ENCODE measurements at regions not wholly inside any gene's neighbourhood (a gene's known extent, or its start where the extent isn't known, plus 50 kb on each side); places are given as distances from the start of the nearest gene placed in this dataset.

- Mint-ChIP-seq H3K9me3 (no peaks in the 10 kb centered on the region), H3K4me1 (no peaks in the 10 kb centered on the region), H3K27ac (no peak overlapping the region), H3K36me3 (no peaks in the 10 kb centered on the region), H3K4me3 (no peak overlapping the region)
- DNase-seq (ENCODE audit: low spot score in 2 of 2) (no peak), ATAC-seq (no peak)
Observed at GRCh38 chr1:199759268-199759730, 268.2 kb upstream of the NR5A2 start.

GRCh38 chr1:199762572-199762971, 264.9 kb upstream of the NR5A2 start:
- Mint-ChIP-seq H3K4me3 (no peak overlapping the region), H3K4me1 (no peaks in the 10 kb centered on the region), H3K9me3 (peaks cover 7% of the 10 kb centered on the region), H3K27ac (no peak overlapping the region), H3K36me3 (no peaks in the 10 kb centered on the region)
- DNase-seq (ENCODE audit: low spot score in 2 of 2) = no peak
- no peak for ATAC-seq

GRCh38 chr1:199766218-199766792, 261.2 kb upstream of the NR5A2 start:
- Mint-ChIP-seq H3K9me3 (peaks cover 7% of the 10 kb centered on the region), H3K27ac (no peak overlapping the region), H3K4me3 (no peak overlapping the region), H3K36me3 (no peaks in the 10 kb centered on the region), H3K4me1 (no peaks in the 10 kb centered on the region)
- ATAC-seq = no peak
- no peak for DNase-seq (ENCODE audit: low spot score in 2 of 2)

GRCh38 chr1:199767700-199768099, 259.8 kb upstream of the NR5A2 start:
- no peak for DNase-seq (ENCODE audit: low spot score in 2 of 2)
- ATAC-seq = no peak
- no peaks in the 10 kb centered on the region for H3K36me3 Mint-ChIP-seq
- peaks cover 10% of the 10 kb centered on the region for H3K9me3 Mint-ChIP-seq
- no peaks in the 10 kb centered on the region for H3K4me1 Mint-ChIP-seq
- no peak overlapping the region for H3K27ac Mint-ChIP-seq
- no peak overlapping the region for H3K4me3 Mint-ChIP-seq

- no peak overlapping the region for H3K4me3 Mint-ChIP-seq
- no peak for ATAC-seq
- H3K36me3 Mint-ChIP-seq = no peaks in the 10 kb centered on the region
- no peaks in the 10 kb centered on the region for H3K4me1 Mint-ChIP-seq
- H3K27ac Mint-ChIP-seq = no peak overlapping the region
- H3K9me3 Mint-ChIP-seq = peaks cover 6% of the 10 kb centered on the region
- DNase-seq (ENCODE audit: low spot score in 2 of 2) = no peak
Observed at GRCh38 chr1:199774433-199775089, 252.9 kb upstream of the NR5A2 start.

- DNase-seq (ENCODE audit: low spot score in 2 of 2) (no peak), ATAC-seq (no peak)
- Mint-ChIP-seq H3K36me3 (no peaks in the 10 kb centered on the region), H3K4me1 (no peaks in the 10 kb centered on the region), H3K27ac (no peak overlapping the region), H3K9me3 (peaks cover 2% of the 10 kb centered on the region), H3K4me3 (no peak overlapping the region)
Observed at GRCh38 chr1:199776768-199777497, 250.6 kb upstream of the NR5A2 start.

GRCh38 chr1:199778324-199778955, 249.1 kb upstream of the NR5A2 start:
- no peak overlapping the region for H3K27ac Mint-ChIP-seq
- H3K4me1 Mint-ChIP-seq = no peaks in the 10 kb centered on the region
- no peak for ATAC-seq
- no peak for DNase-seq (ENCODE audit: low spot score in 2 of 2)
- H3K36me3 Mint-ChIP-seq = no peaks in the 10 kb centered on the region
- no peak overlapping the region for H3K4me3 Mint-ChIP-seq
- H3K9me3 Mint-ChIP-seq = peaks cover 2% of the 10 kb centered on the region

- DNase-seq (ENCODE audit: low spot score in 2 of 2) (no peak), ATAC-seq (no peak)
- no peak overlapping the region for H3K4me3 Mint-ChIP-seq
- H3K4me1 Mint-ChIP-seq = no peaks in the 10 kb centered on the region
- no peak overlapping the region for H3K27ac Mint-ChIP-seq
- H3K9me3 Mint-ChIP-seq = no peaks in the 10 kb centered on the region
- H3K36me3 Mint-ChIP-seq = no peaks in the 10 kb centered on the region
Observed at GRCh38 chr1:199780091-199780490, 247.4 kb upstream of the NR5A2 start.

- Mint-ChIP-seq H3K9me3 (no peaks in the 10 kb centered on the region), H3K36me3 (no peaks in the 10 kb centered on the region), H3K4me1 (no peaks in the 10 kb centered on the region), H3K4me3 (no peak overlapping the region), H3K27ac (no peak overlapping the region)
- no peak for DNase-seq (ENCODE audit: low spot score in 2 of 2)
- ATAC-seq = no peak
Observed at GRCh38 chr1:199780948-199781670, 246.4 kb upstream of the NR5A2 start.

GRCh38 chr1:199784138-199784895, 243.2 kb upstream of the NR5A2 start:
- H3K27ac Mint-ChIP-seq = no peak overlapping the region
- no peak overlapping the region for H3K4me3 Mint-ChIP-seq
- no peaks in the 10 kb centered on the region for H3K36me3 Mint-ChIP-seq
- H3K9me3 Mint-ChIP-seq = no peaks in the 10 kb centered on the region
- DNase-seq (ENCODE audit: low spot score in 2 of 2) (no peak), ATAC-seq (no peak)
- no peaks in the 10 kb centered on the region for H3K4me1 Mint-ChIP-seq

GRCh38 chr1:199786695-199787094, 240.8 kb upstream of the NR5A2 start:
- no peaks in the 10 kb centered on the region for H3K4me1 Mint-ChIP-seq
- no peak overlapping the region for H3K27ac Mint-ChIP-seq
- no peaks in the 10 kb centered on the region for H3K36me3 Mint-ChIP-seq
- H3K9me3 Mint-ChIP-seq = no peaks in the 10 kb centered on the region
- ATAC-seq = no peak
- no peak overlapping the region for H3K4me3 Mint-ChIP-seq
- no peak for DNase-seq (ENCODE audit: low spot score in 2 of 2)

GRCh38 chr1:199789141-199789540, 238.4 kb upstream of the NR5A2 start:
- no peak overlapping the region for H3K27ac Mint-ChIP-seq
- no peaks in the 10 kb centered on the region for H3K36me3 Mint-ChIP-seq
- DNase-seq (ENCODE audit: low spot score in 2 of 2) (no peak), ATAC-seq (no peak)
- H3K4me1 Mint-ChIP-seq = no peaks in the 10 kb centered on the region
- H3K9me3 Mint-ChIP-seq = no peaks in the 10 kb centered on the region
- H3K4me3 Mint-ChIP-seq = no peak overlapping the region

- H3K27ac Mint-ChIP-seq = no peak overlapping the region
- H3K4me1 Mint-ChIP-seq = no peaks in the 10 kb centered on the region
- H3K9me3 Mint-ChIP-seq = no peaks in the 10 kb centered on the region
- H3K4me3 Mint-ChIP-seq = no peak overlapping the region
- DNase-seq (ENCODE audit: low spot score in 2 of 2) = no peak
- H3K36me3 Mint-ChIP-seq = no peaks in the 10 kb centered on the region
- no peak for ATAC-seq
Observed at GRCh38 chr1:199791495-199791894, 236.0 kb upstream of the NR5A2 start.

- no peaks in the 10 kb centered on the region for H3K9me3 Mint-ChIP-seq
- ATAC-seq (no peak), DNase-seq (ENCODE audit: low spot score in 2 of 2) (no peak)
- H3K4me1 Mint-ChIP-seq = no peaks in the 10 kb centered on the region
- no peak overlapping the region for H3K4me3 Mint-ChIP-seq
- H3K27ac Mint-ChIP-seq = no peak overlapping the region
- H3K36me3 Mint-ChIP-seq = no peaks in the 10 kb centered on the region
Observed at GRCh38 chr1:199792874-199793273, 234.6 kb upstream of the NR5A2 start.

Data from stimulated activated effector memory CD8-positive, alpha-beta T cell treated with anti-CD3 and anti-CD28 coated beads, Interleukin-12 subunit alpha, Interleukin-12 subunit beta, amount 100 ng/mL, for 72 hours (primary cell).